IMR-90 (cell line): ENCODE measurements at regions not wholly inside any gene's neighbourhood (a gene's known extent, or its start where the extent isn't known, plus 50 kb on each side); places are given as distances from the start of the nearest gene placed in this dataset.

Source experiments
- ATAC-seq: fragments of 200-7000 bp; cut with Tn5 transposase; 2 replicates; pipeline ENCODE4 v1.9.1; 2020; ENCODE audit warnings: low read depth, mild to moderate bottlenecking, moderate library complexity
- BruUV-seq: library from RNA; stranded (reverse); fragments of 400-500 nt; replicated peaks from 2 replicates; lab custom pipeline; 2021; lab: Mats Ljungman, UMichigan
- CTCF ChIA-PET: fragments of 300-600 bp; formaldehyde crosslinking; extraction: SDS; loops from one replicate; lab custom pipeline; 2021; ENCODE audit warnings: antibody characterized with exemption; lab: Yijun Ruan, JAX
- POLR2A ChIA-PET: fragments of 300-600 bp; sonication (Branson Sonifier 250); formaldehyde crosslinking; loops from one replicate; lab custom pipeline; 2022; ENCODE audit warnings: antibody characterized with exemption; ENCODE audit not compliant: unreplicated experiment; lab: Charles Lee
- DNase-seq: peaks from one replicate; pipeline ENCODE4 v3.0.0; 2013
- H2AFZ ChIP-seq: replicated peaks from 2 replicates; pipeline ENCODE3; 2013; ENCODE audit warnings: low read length, mild to moderate bottlenecking; ENCODE audit not compliant: poor library complexity
- H2AK5ac ChIP-seq: 2 replicates; pipeline ENCODE4 v1.6.1; 2013; ENCODE audit warnings: low read depth, low read length, inconsistent platforms
- H2AK9ac ChIP-seq: replicated peaks from 2 replicates; pipeline ENCODE3; 2013; ENCODE audit warnings: mild to moderate bottlenecking, low read depth, low read length, moderate library complexity; ENCODE audit not compliant: poor library complexity
- H2BK120ac ChIP-seq: 2 replicates; pipeline ENCODE4 v1.6.1; 2013; ENCODE audit warnings: low read depth, low read length, inconsistent platforms
- H2BK15ac ChIP-seq: 3 replicates; pipeline ENCODE4 v1.6.1; 2013; ENCODE audit warnings: low read depth, low read length, inconsistent platforms
- H2BK20ac ChIP-seq: 2 replicates; pipeline ENCODE4 v1.6.1; 2013; ENCODE audit warnings: low read depth, mild to moderate bottlenecking, inconsistent platforms, low read length, moderate library complexity
- H2BK5ac ChIP-seq: 2 replicates; pipeline ENCODE4 v1.6.1; 2013; ENCODE audit warnings: mild to moderate bottlenecking, low read depth, low read length, inconsistent platforms; ENCODE audit not compliant: poor library complexity, severe bottlenecking
- H3K14ac ChIP-seq: replicated peaks from 2 replicates; pipeline ENCODE4 v1.6.1; 2013; ENCODE audit warnings: low read depth, low read length, inconsistent platforms
- H3K18ac ChIP-seq: 2 replicates; pipeline ENCODE4 v1.6.1; 2013; ENCODE audit warnings: low read depth, low read length, control low read depth
- H3K23ac ChIP-seq: 2 replicates; pipeline ENCODE4 v1.6.1; 2013; ENCODE audit warnings: low read depth, low read length, inconsistent platforms
- H3K27ac ChIP-seq: 2 replicates; pipeline ENCODE4 v1.5.1; 2013; ENCODE audit warnings: mild to moderate bottlenecking, control low read depth, low read length; ENCODE audit not compliant: insufficient read depth
- H3K27me3 ChIP-seq: 2 replicates; pipeline ENCODE4 v1.6.1; 2013; ENCODE audit warnings: low read length; ENCODE audit not compliant: control insufficient read depth, insufficient read depth
- H3K36me3 ChIP-seq: 2 replicates; pipeline ENCODE4 v1.6.1; 2013; ENCODE audit warnings: low read length, mixed read lengths; ENCODE audit not compliant: control insufficient read depth, insufficient read depth
- H3K4ac ChIP-seq: 2 replicates; pipeline ENCODE4 v1.6.1; 2013; ENCODE audit warnings: low read depth, low read length, inconsistent platforms
- H3K4me1 ChIP-seq: 2 replicates; pipeline ENCODE4 v1.6.1; 2013; ENCODE audit warnings: low read length, mixed read lengths; ENCODE audit not compliant: control insufficient read depth, insufficient read depth
- H3K4me2 ChIP-seq: 2 replicates; pipeline ENCODE4 v1.6.1; 2013; ENCODE audit warnings: low read depth, mild to moderate bottlenecking, control low read depth, low read length, moderate library complexity
- H3K4me3 ChIP-seq: 2 replicates; pipeline ENCODE4 v1.5.1; 2013; ENCODE audit warnings: low read depth, mild to moderate bottlenecking, control low read depth, low read length, moderate library complexity; ENCODE audit not compliant: insufficient read depth
- H3K56ac ChIP-seq: 2 replicates; pipeline ENCODE4 v1.6.1; 2013; ENCODE audit warnings: low read length, inconsistent platforms; ENCODE audit not compliant: insufficient read depth; ENCODE audit errors: extremely low read depth
- H3K79me1 ChIP-seq, 2 experiments: 2 replicates each; pipeline ENCODE4 v1.6.1; 2013; ENCODE audit warnings: low read length in 2 of 2, inconsistent platforms in 1 of 2, low read depth in 1 of 2
- H3K9ac ChIP-seq: 2 replicates; pipeline ENCODE4 v1.6.1; 2013; ENCODE audit warnings: low read depth, low read length, control low read depth
- H3K9me1 ChIP-seq: 2 replicates; pipeline ENCODE4 v1.6.1; 2013; ENCODE audit warnings: low read length, inconsistent platforms; ENCODE audit not compliant: insufficient read depth
- H3K9me3 ChIP-seq: 2 replicates; pipeline ENCODE4 v1.6.1; 2013; ENCODE audit warnings: low read length; ENCODE audit not compliant: control insufficient read depth, insufficient read depth
- H4K20me1 ChIP-seq: 2 replicates; pipeline ENCODE4 v1.6.1; 2013; ENCODE audit warnings: low read length, inconsistent platforms; ENCODE audit not compliant: insufficient read depth
- H4K5ac ChIP-seq: 2 replicates; pipeline ENCODE4 v1.6.1; 2013; ENCODE audit warnings: mild to moderate bottlenecking, low read depth, low read length, control low read depth
- H4K8ac ChIP-seq, 2 experiments: 2 replicates each; pipeline ENCODE4 v1.6.1; 2013; ENCODE audit warnings: low read depth in 2 of 2, low read length in 2 of 2, control low read depth in 1 of 2, inconsistent platforms in 1 of 2
- H4K91ac ChIP-seq: 2 replicates; pipeline ENCODE4 v1.6.1; 2013; ENCODE audit warnings: low read depth, low read length, inconsistent platforms; ENCODE audit not compliant: insufficient read depth
- USF2 ChIP-seq: fragments of 150-350 bp; IDR thresholded peaks from 2 replicates; pipeline ENCODE4 v1.6.1; 2017; ENCODE audit warnings: mild to moderate bottlenecking, antibody characterized with exemption, low read length, low read depth
- WGBS, 2 experiments: methylation state at CpG; one replicate each; pipeline versions ENCODE4 v1.1.5 to v1.1.7; 2013; ENCODE audit warnings: missing lambda C conversion rate in 2 of 2; ENCODE audit not compliant: insufficient read length in 1 of 2; ENCODE audit errors: extremely low coverage in 2 of 2; 5-methylcytosine and 5-hydroxymethylcytosine counted together
- dilution Hi-C: fragments of 300-500 bp; cut with HindIII; formaldehyde crosslinking; loops from one replicate; pipeline ENCODE4 v1.14.3; 2018; ENCODE audit warnings: low sequenced_read_pairs; ENCODE audit not compliant: unreplicated experiment
- in situ Hi-C: fragments of 300-500 bp; cut with MboI; formaldehyde crosslinking; loops from 3 replicates; pipeline ENCODE4 v1.14.3; 2019; ENCODE audit warnings: low sequenced_read_pairs, inconsistent platforms, mixed read lengths
- intact Hi-C: fragments of 100-400 bp; cut with micrococcal nuclease; formaldehyde crosslinking; loops from 2 replicates; pipeline ENCODE4 v1.10.0; 2022

GRCh38 chr2:35783723-35784122 is 571.9 kb upstream of the CRIM1 start:
- no peak overlapping the region for H3K27ac ChIP-seq
- ChIA-PET POLR2A (no interaction called here), CTCF (no interaction called here)
- no peak overlapping the region for H2BK120ac ChIP-seq
- H3K4me1 ChIP-seq = no peaks in the 10 kb centered on the region
- in situ Hi-C loops (no loop called here), intact Hi-C loops (no loop called here), dilution Hi-C loops (no loop called here)
- H4K91ac ChIP-seq = no peak overlapping the region
- no peak for TF ChIP-seq USF2
- H4K5ac ChIP-seq = no peak overlapping the region
- no peak overlapping the region for H2BK20ac ChIP-seq
- no peak overlapping the region for H3K14ac ChIP-seq
- DNase-seq (no peak), ATAC-seq (no peak)
- WGBS, 2 experiments = no CpG with 5 or more reads among the region's 5 CpGs
- H3K4me2 ChIP-seq = no peak overlapping the region
- H2AK9ac ChIP-seq = no peak overlapping the region
- H2AFZ ChIP-seq = no peak overlapping the region
- no peak overlapping the region for H2BK15ac ChIP-seq
- H3K4ac ChIP-seq = no peak overlapping the region
- H3K18ac ChIP-seq = no peak overlapping the region
- H2BK5ac ChIP-seq = no peak overlapping the region
- no peak overlapping the region for H2AK5ac ChIP-seq
- H3K79me1 ChIP-seq = no peaks in the 10 kb centered on the region
- no peak overlapping the region for H3K4me3 ChIP-seq
- no TSS peak for BruUV-seq
- H3K36me3 ChIP-seq = no peaks in the 10 kb centered on the region
- H3K56ac ChIP-seq = no peak overlapping the region
- H4K20me1 ChIP-seq = no peaks in the 10 kb centered on the region
- H3K9me3 ChIP-seq = no peaks in the 10 kb centered on the region; the same call in 1 of the 2 replicates
- no peak overlapping the region for H3K23ac ChIP-seq
- no peaks in the 10 kb centered on the region for H3K27me3 ChIP-seq
- H3K9ac ChIP-seq = no peak overlapping the region
- no peak overlapping the region for H4K8ac ChIP-seq
- H3K9me1 ChIP-seq = no peaks in the 10 kb centered on the region
